ENCODE measurements at regions not wholly inside any gene's neighbourhood (a gene's known extent, or its start where the extent isn't known, plus 50 kb on each side); places are given as distances from the start of the nearest gene placed in this dataset.

- no peak overlapping the region for H3K4me3 Mint-ChIP-seq
- H3K4me1 Mint-ChIP-seq (ENCODE audit: low read depth): no peaks in the 10 kb centered on the region
- H3K27me3 Mint-ChIP-seq (ENCODE audit: low read depth): peaks cover 10% of the 10 kb centered on the region
- no peak for DNase-seq (ENCODE audit: low spot score)
- H3K36me3 Mint-ChIP-seq (ENCODE audit: low read depth): no peaks in the 10 kb centered on the region
- no peak overlapping the region for H3K27ac Mint-ChIP-seq
- no peaks in the 10 kb centered on the region for H3K9me3 Mint-ChIP-seq
Observed at GRCh38 chr3:102255736-102256135, 179.1 kb upstream of the ZPLD1 start.

GRCh38 chr3:102258666-102259227 lies 176.1 kb upstream of the ZPLD1 start:
- H3K27ac Mint-ChIP-seq: no peak overlapping the region
- no peak for DNase-seq (ENCODE audit: low spot score)
- H3K27me3 Mint-ChIP-seq (ENCODE audit: low read depth): peaks cover 2% of the 10 kb centered on the region
- no peaks in the 10 kb centered on the region for H3K4me1 Mint-ChIP-seq (ENCODE audit: low read depth)
- H3K9me3 Mint-ChIP-seq: no peaks in the 10 kb centered on the region
- no peak overlapping the region for H3K4me3 Mint-ChIP-seq
- no peaks in the 10 kb centered on the region for H3K36me3 Mint-ChIP-seq (ENCODE audit: low read depth)

GRCh38 chr3:102259663-102260062 lies 175.2 kb upstream of the ZPLD1 start:
- no peak for DNase-seq (ENCODE audit: low spot score)
- no peak overlapping the region for H3K4me3 Mint-ChIP-seq
- no peak overlapping the region for H3K27ac Mint-ChIP-seq
- H3K36me3 Mint-ChIP-seq (ENCODE audit: low read depth): no peaks in the 10 kb centered on the region
- no peaks in the 10 kb centered on the region for H3K4me1 Mint-ChIP-seq (ENCODE audit: low read depth)
- H3K27me3 Mint-ChIP-seq (ENCODE audit: low read depth): peaks cover 2% of the 10 kb centered on the region
- H3K9me3 Mint-ChIP-seq: no peaks in the 10 kb centered on the region

- Mint-ChIP-seq H3K27ac (no peak overlapping the region), H3K36me3 (ENCODE audit: low read depth) (no peaks in the 10 kb centered on the region), H3K4me3 (no peak overlapping the region), H3K27me3 (ENCODE audit: low read depth) (no peaks in the 10 kb centered on the region), H3K4me1 (ENCODE audit: low read depth) (no peaks in the 10 kb centered on the region), H3K9me3 (no peaks in the 10 kb centered on the region)
- no peak for DNase-seq (ENCODE audit: low spot score)
Observed at GRCh38 chr3:102265720-102266119, 169.1 kb upstream of the ZPLD1 start.

GRCh38 chr3:102269406-102269805 lies 165.4 kb upstream of the ZPLD1 start:
- H3K27me3 Mint-ChIP-seq (ENCODE audit: low read depth): peaks cover 2% of the 10 kb centered on the region
- no peak for DNase-seq (ENCODE audit: low spot score)
- H3K27ac Mint-ChIP-seq: no peak overlapping the region
- H3K9me3 Mint-ChIP-seq: no peaks in the 10 kb centered on the region
- no peak overlapping the region for H3K4me3 Mint-ChIP-seq
- no peaks in the 10 kb centered on the region for H3K36me3 Mint-ChIP-seq (ENCODE audit: low read depth)
- no peaks in the 10 kb centered on the region for H3K4me1 Mint-ChIP-seq (ENCODE audit: low read depth)

- Mint-ChIP-seq H3K9me3 (no peaks in the 10 kb centered on the region), H3K27ac (no peak overlapping the region), H3K36me3 (ENCODE audit: low read depth) (no peaks in the 10 kb centered on the region), H3K4me1 (ENCODE audit: low read depth) (no peaks in the 10 kb centered on the region), H3K4me3 (no peak overlapping the region), H3K27me3 (ENCODE audit: low read depth) (no peaks in the 10 kb centered on the region)
- no peak for DNase-seq (ENCODE audit: low spot score)
Observed at GRCh38 chr3:102290241-102290640, 144.6 kb upstream of the ZPLD1 start.

GRCh38 chr3:102295756-102296155 lies 139.1 kb upstream of the ZPLD1 start:
- Mint-ChIP-seq H3K9me3 (no peaks in the 10 kb centered on the region), H3K4me3 (no peak overlapping the region), H3K4me1 (ENCODE audit: low read depth) (peaks cover 10% of the 10 kb centered on the region), H3K27ac (no peak overlapping the region), H3K27me3 (ENCODE audit: low read depth) (peaks cover 2% of the 10 kb centered on the region), H3K36me3 (ENCODE audit: low read depth) (no peaks in the 10 kb centered on the region)
- DNase-seq (ENCODE audit: low spot score): no peak

- peaks cover 10% of the 10 kb centered on the region for H3K4me1 Mint-ChIP-seq (ENCODE audit: low read depth)
- no peak for DNase-seq (ENCODE audit: low spot score)
- no peak overlapping the region for H3K27ac Mint-ChIP-seq
- no peak overlapping the region for H3K4me3 Mint-ChIP-seq
- no peaks in the 10 kb centered on the region for H3K9me3 Mint-ChIP-seq
- peaks cover 2% of the 10 kb centered on the region for H3K27me3 Mint-ChIP-seq (ENCODE audit: low read depth)
- no peaks in the 10 kb centered on the region for H3K36me3 Mint-ChIP-seq (ENCODE audit: low read depth)
Observed at GRCh38 chr3:102297072-102297658, 137.7 kb upstream of the ZPLD1 start.

GRCh38 chr3:102299125-102299877 lies 135.5 kb upstream of the ZPLD1 start:
- Mint-ChIP-seq H3K27me3 (ENCODE audit: low read depth) (peaks cover 4% of the 10 kb centered on the region), H3K9me3 (no peaks in the 10 kb centered on the region), H3K27ac (no peak overlapping the region), H3K4me3 (no peak overlapping the region), H3K4me1 (ENCODE audit: low read depth) (peaks cover 10% of the 10 kb centered on the region), H3K36me3 (ENCODE audit: low read depth) (no peaks in the 10 kb centered on the region)
- no peak for DNase-seq (ENCODE audit: low spot score)

- DNase-seq (ENCODE audit: low spot score): no peak
- Mint-ChIP-seq H3K36me3 (ENCODE audit: low read depth) (no peaks in the 10 kb centered on the region), H3K4me3 (no peak overlapping the region), H3K27me3 (ENCODE audit: low read depth) (peaks cover 6% of the 10 kb centered on the region), H3K9me3 (no peaks in the 10 kb centered on the region), H3K4me1 (ENCODE audit: low read depth) (peaks cover 8% of the 10 kb centered on the region), H3K27ac (no peak overlapping the region)
Observed at GRCh38 chr3:102301155-102301880, 133.5 kb upstream of the ZPLD1 start.

- H3K27me3 Mint-ChIP-seq (ENCODE audit: low read depth): peaks cover 6% of the 10 kb centered on the region
- no peaks in the 10 kb centered on the region for H3K36me3 Mint-ChIP-seq (ENCODE audit: low read depth)
- no peak for DNase-seq (ENCODE audit: low spot score)
- H3K9me3 Mint-ChIP-seq: no peaks in the 10 kb centered on the region
- no peak overlapping the region for H3K27ac Mint-ChIP-seq
- no peak overlapping the region for H3K4me3 Mint-ChIP-seq
- peaks cover 8% of the 10 kb centered on the region for H3K4me1 Mint-ChIP-seq (ENCODE audit: low read depth)
Observed at GRCh38 chr3:102302020-102302419, 132.8 kb upstream of the ZPLD1 start.

GRCh38 chr3:102304550-102304949 lies 130.3 kb upstream of the ZPLD1 start:
- H3K36me3 Mint-ChIP-seq (ENCODE audit: low read depth): no peaks in the 10 kb centered on the region
- no peak overlapping the region for H3K27ac Mint-ChIP-seq
- H3K27me3 Mint-ChIP-seq (ENCODE audit: low read depth): peaks cover 5% of the 10 kb centered on the region
- no peak overlapping the region for H3K4me3 Mint-ChIP-seq
- H3K4me1 Mint-ChIP-seq (ENCODE audit: low read depth): peaks cover under 1% of the 10 kb centered on the region
- DNase-seq (ENCODE audit: low spot score): no peak
- no peaks in the 10 kb centered on the region for H3K9me3 Mint-ChIP-seq

GRCh38 chr3:102307442-102307841 lies 127.4 kb upstream of the ZPLD1 start:
- DNase-seq (ENCODE audit: low spot score): no peak
- no peaks in the 10 kb centered on the region for H3K36me3 Mint-ChIP-seq (ENCODE audit: low read depth)
- H3K27ac Mint-ChIP-seq: no peak overlapping the region

GRCh38 chr3:102329066-102329465 lies 105.7 kb upstream of the ZPLD1 start:
- no peaks in the 10 kb centered on the region for H3K9me3 Mint-ChIP-seq
- no peak for DNase-seq (ENCODE audit: low spot score)
- H3K36me3 Mint-ChIP-seq (ENCODE audit: low read depth): no peaks in the 10 kb centered on the region
- H3K4me3 Mint-ChIP-seq: no peak overlapping the region
- no peaks in the 10 kb centered on the region for H3K4me1 Mint-ChIP-seq (ENCODE audit: low read depth)
- peaks cover 7% of the 10 kb centered on the region for H3K27me3 Mint-ChIP-seq (ENCODE audit: low read depth)
- no peak overlapping the region for H3K27ac Mint-ChIP-seq

More at GRCh38 chr3:102307442-102307841, 127.4 kb upstream of the ZPLD1 start:
- Mint-ChIP-seq H3K9me3 (no peaks in the 10 kb centered on the region), H3K4me1 (ENCODE audit: low read depth) (no peaks in the 10 kb centered on the region), H3K4me3 (no peak overlapping the region), H3K27me3 (ENCODE audit: low read depth) (peaks cover 7% of the 10 kb centered on the region)
